ENCODE measurements at regions not wholly inside any gene's neighbourhood (a gene's known extent, or its start where the extent isn't known, plus 50 kb on each side); places are given as distances from the start of the nearest gene placed in this dataset.
"Not testable (repeated sequence)": the region's sequence is repeated elsewhere in the genome, so short reads cannot be mapped to it uniquely, and the experiment has no call there.

- Mint-ChIP-seq H3K9me3 (no peaks in the 10 kb centered on the region), H3K27me3 (ENCODE audit: insufficient read depth, low read depth) (peaks cover 2% of the 10 kb centered on the region), H3K4me1 (peaks cover 22% of the 10 kb centered on the region), H3K27ac (no peak overlapping the region), H3K4me3 (no peak overlapping the region), H3K36me3 (no peaks in the 10 kb centered on the region)
- H3K9me3 ChIP-seq (ENCODE audit: low read depth): no peaks in the 10 kb centered on the region
- H3K27ac ChIP-seq: peak overlapping the region; percentile 97
- H2AFZ ChIP-seq (replicated peaks): no peak overlapping the region
- no peak overlapping the region for H3K4me2 ChIP-seq
- H3K4me1 ChIP-seq: peaks cover 33% of the 10 kb centered on the region
- H3K9ac ChIP-seq: no peak overlapping the region
- H4K20me1 ChIP-seq (ENCODE audit: low read depth): no peaks in the 10 kb centered on the region
- H3K79me2 ChIP-seq (ENCODE audit: low read depth): no peaks in the 10 kb centered on the region
- TF ChIP-seq CTCF (IDR thresholded peaks at IDR 0.05) (peak; percentile 64), EZH2 (IDR thresholded peaks at IDR 0.05) (no peak), EZH2phosphoT487 (IDR thresholded peaks at IDR 0.05) (no peak)
- no peaks in the 10 kb centered on the region for H3K27me3 ChIP-seq
- H3F3A ChIP-seq (ENCODE audit: low read depth): peaks cover 21% of the 10 kb centered on the region
- no peaks in the 10 kb centered on the region for H3K36me3 ChIP-seq
- DNase-seq (ENCODE audit: low spot score): peak; percentile 31
- no peak overlapping the region for H3K4me3 ChIP-seq
These were observed 104.9 kb upstream of the SNX7 start for GRCh38 chr1:98556521-98557158.

GRCh38 chr1:98555814-98556213, 105.7 kb upstream of the SNX7 start:
- no peak overlapping the region for H3K4me3 ChIP-seq
- peaks cover 21% of the 10 kb centered on the region for H3F3A ChIP-seq (ENCODE audit: low read depth)
- H3K9me3 ChIP-seq (ENCODE audit: low read depth): no peaks in the 10 kb centered on the region
- H3K4me2 ChIP-seq: no peak overlapping the region
- Mint-ChIP-seq H3K27ac (no peak overlapping the region), H3K4me3 (no peak overlapping the region), H3K4me1 (peaks cover 22% of the 10 kb centered on the region), H3K27me3 (ENCODE audit: insufficient read depth, low read depth) (peaks cover 2% of the 10 kb centered on the region), H3K36me3 (no peaks in the 10 kb centered on the region), H3K9me3 (no peaks in the 10 kb centered on the region)
- no peaks in the 10 kb centered on the region for H3K36me3 ChIP-seq
- H3K4me1 ChIP-seq: peaks cover 33% of the 10 kb centered on the region
- no peak overlapping the region for H2AFZ ChIP-seq (replicated peaks)
- no peaks in the 10 kb centered on the region for H4K20me1 ChIP-seq (ENCODE audit: low read depth)
- H3K79me2 ChIP-seq (ENCODE audit: low read depth): no peaks in the 10 kb centered on the region
- TF ChIP-seq EZH2 (IDR thresholded peaks at IDR 0.05) (no peak), EZH2phosphoT487 (IDR thresholded peaks at IDR 0.05) (no peak), CTCF (IDR thresholded peaks at IDR 0.05) (no peak)
- DNase-seq (ENCODE audit: low spot score): no peak
- no peak overlapping the region for H3K9ac ChIP-seq
- no peak overlapping the region for H3K27ac ChIP-seq
- H3K27me3 ChIP-seq: no peaks in the 10 kb centered on the region

GRCh38 chr1:98552576-98553074, 108.9 kb upstream of the SNX7 start:
- peak; percentile 17 for DNase-seq (ENCODE audit: low spot score)
- not testable (repeated sequence) for H3K36me3 ChIP-seq; H3F3A ChIP-seq (ENCODE audit: low read depth); H3K9me3 Mint-ChIP-seq; H3K79me2 ChIP-seq (ENCODE audit: low read depth); H3K27me3 Mint-ChIP-seq (ENCODE audit: insufficient read depth, low read depth); H3K27ac ChIP-seq; H3K4me3 ChIP-seq; H3K9ac ChIP-seq; H3K36me3 Mint-ChIP-seq; H3K9me3 ChIP-seq (ENCODE audit: low read depth); H3K4me3 Mint-ChIP-seq; H4K20me1 ChIP-seq (ENCODE audit: low read depth); H3K27me3 ChIP-seq
- peak overlapping the region; percentile 13 for H3K4me2 ChIP-seq
- H3K4me1 ChIP-seq: peaks cover 25% of the 10 kb centered on the region
- peaks cover 14% of the 10 kb centered on the region for H3K4me1 Mint-ChIP-seq
- peak overlapping the region; percentile 64 for H2AFZ ChIP-seq (replicated peaks)
- H3K27ac Mint-ChIP-seq: peak overlapping the region; percentile 92

GRCh38 chr1:98550076-98550475, 111.4 kb upstream of the SNX7 start:
- DNase-seq (ENCODE audit: low spot score): no peak
- H3K9me3 ChIP-seq (ENCODE audit: low read depth): no peaks in the 10 kb centered on the region
- Mint-ChIP-seq H3K27me3 (ENCODE audit: insufficient read depth, low read depth) (peaks cover 2% of the 10 kb centered on the region), H3K9me3 (no peaks in the 10 kb centered on the region), H3K4me1 (peaks cover 16% of the 10 kb centered on the region), H3K4me3 (no peak overlapping the region), H3K36me3 (no peaks in the 10 kb centered on the region), H3K27ac (no peak overlapping the region)
- TF ChIP-seq CTCF (IDR thresholded peaks at IDR 0.05) (no peak), EZH2phosphoT487 (IDR thresholded peaks at IDR 0.05) (no peak), EZH2 (IDR thresholded peaks at IDR 0.05) (no peak)
- H3K27me3 ChIP-seq: no peaks in the 10 kb centered on the region
- H3K36me3 ChIP-seq: no peaks in the 10 kb centered on the region
- H3F3A ChIP-seq (ENCODE audit: low read depth): no peaks in the 10 kb centered on the region
- H3K4me3 ChIP-seq: no peak overlapping the region
- H2AFZ ChIP-seq (replicated peaks): no peak overlapping the region
- H3K79me2 ChIP-seq (ENCODE audit: low read depth): no peaks in the 10 kb centered on the region
- H3K4me2 ChIP-seq: no peak overlapping the region
- H3K9ac ChIP-seq: no peak overlapping the region
- H4K20me1 ChIP-seq (ENCODE audit: low read depth): no peaks in the 10 kb centered on the region
- no peak overlapping the region for H3K27ac ChIP-seq
- peaks cover 15% of the 10 kb centered on the region for H3K4me1 ChIP-seq

Measured in neural progenitor cell (in vitro differentiated cells).